ENCODE measurements at regions not wholly inside any gene's neighbourhood (a gene's known extent, or its start where the extent isn't known, plus 50 kb on each side); places are given as distances from the start of the nearest gene placed in this dataset.

GRCh38 chr4:14023036-14023435 lies 395.5 kb upstream of the BOD1L1 start:
- no peak for ATAC-seq (ENCODE audit: low FRiP score)
- DNase-seq (ENCODE audit: low spot score): no peak
- TF ChIP-seq, protein P1, sequence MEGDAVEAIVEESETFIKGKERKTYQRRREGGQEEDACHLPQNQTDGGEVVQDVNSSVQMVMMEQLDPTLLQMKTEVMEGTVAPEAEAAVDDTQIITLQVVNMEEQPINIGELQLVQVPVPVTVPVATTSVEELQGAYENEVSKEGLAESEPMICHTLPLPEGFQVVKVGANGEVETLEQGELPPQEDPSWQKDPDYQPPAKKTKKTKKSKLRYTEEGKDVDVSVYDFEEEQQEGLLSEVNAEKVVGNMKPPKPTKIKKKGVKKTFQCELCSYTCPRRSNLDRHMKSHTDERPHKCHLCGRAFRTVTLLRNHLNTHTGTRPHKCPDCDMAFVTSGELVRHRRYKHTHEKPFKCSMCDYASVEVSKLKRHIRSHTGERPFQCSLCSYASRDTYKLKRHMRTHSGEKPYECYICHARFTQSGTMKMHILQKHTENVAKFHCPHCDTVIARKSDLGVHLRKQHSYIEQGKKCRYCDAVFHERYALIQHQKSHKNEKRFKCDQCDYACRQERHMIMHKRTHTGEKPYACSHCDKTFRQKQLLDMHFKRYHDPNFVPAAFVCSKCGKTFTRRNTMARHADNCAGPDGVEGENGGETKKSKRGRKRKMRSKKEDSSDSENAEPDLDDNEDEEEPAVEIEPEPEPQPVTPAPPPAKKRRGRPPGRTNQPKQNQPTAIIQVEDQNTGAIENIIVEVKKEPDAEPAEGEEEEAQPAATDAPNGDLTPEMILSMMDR (IDR thresholded peaks at IDR 0.05): no peak

GRCh38 chr4:14023896-14024295 lies 396.4 kb upstream of the BOD1L1 start:
- ATAC-seq (ENCODE audit: low FRiP score) (no peak), DNase-seq (ENCODE audit: low spot score) (no peak)
- TF ChIP-seq, protein P1 (IDR thresholded peaks at IDR 0.05): no peak

GRCh38 chr4:14025111-14025510 lies 397.6 kb upstream of the BOD1L1 start:
- TF ChIP-seq, protein P1 (IDR thresholded peaks at IDR 0.05): no peak
- DNase-seq (ENCODE audit: low spot score) (no peak), ATAC-seq (ENCODE audit: low FRiP score) (no peak)

DNA sequence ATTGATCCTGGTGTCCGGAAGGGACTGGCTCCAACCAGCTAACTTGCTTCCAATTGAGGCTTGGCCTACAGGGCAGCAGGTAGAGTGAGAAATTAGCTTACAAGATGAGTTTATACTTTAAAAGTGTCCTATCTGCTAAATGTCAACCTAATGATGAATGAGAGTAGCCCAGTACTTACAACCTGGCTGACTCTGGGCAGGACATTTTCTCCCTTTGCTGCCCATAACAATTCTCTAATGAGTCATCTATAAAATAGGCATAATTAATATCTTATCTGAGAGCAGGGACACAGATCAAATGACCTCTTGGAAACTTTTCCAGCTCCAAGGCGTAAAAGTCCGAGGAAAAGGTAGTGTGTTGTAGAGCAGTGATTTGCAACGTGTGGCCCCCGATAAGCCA lies 398.4 kb upstream of the BOD1L1 start:
- TF ChIP-seq, protein P1 (IDR thresholded peaks at IDR 0.05): no peak
- ATAC-seq (ENCODE audit: low FRiP score) (no peak), DNase-seq (ENCODE audit: low spot score) (no peak)

DNA sequence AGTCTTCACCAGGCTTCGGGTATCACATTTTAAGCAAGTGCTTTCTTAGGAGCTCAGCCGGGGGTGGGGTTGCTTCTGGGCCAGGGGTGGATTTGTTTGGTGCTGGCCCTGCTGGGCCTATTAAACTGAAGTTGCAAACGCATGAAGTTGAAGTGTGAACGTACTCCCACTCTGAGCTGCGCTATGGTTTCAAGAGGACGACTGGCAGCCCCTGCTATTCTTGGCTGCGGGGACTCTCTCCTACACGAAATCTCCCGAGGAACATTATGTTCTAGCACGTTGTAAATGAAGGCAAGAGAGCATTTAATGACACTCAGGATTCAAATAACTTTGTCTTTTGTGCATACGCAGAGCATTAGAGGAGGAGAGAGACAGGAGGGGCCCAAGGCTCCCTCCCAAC lies 401.3 kb upstream of the BOD1L1 start:
- ATAC-seq (ENCODE audit: low FRiP score): no peak
- no peak for DNase-seq (ENCODE audit: low spot score)

DNA sequence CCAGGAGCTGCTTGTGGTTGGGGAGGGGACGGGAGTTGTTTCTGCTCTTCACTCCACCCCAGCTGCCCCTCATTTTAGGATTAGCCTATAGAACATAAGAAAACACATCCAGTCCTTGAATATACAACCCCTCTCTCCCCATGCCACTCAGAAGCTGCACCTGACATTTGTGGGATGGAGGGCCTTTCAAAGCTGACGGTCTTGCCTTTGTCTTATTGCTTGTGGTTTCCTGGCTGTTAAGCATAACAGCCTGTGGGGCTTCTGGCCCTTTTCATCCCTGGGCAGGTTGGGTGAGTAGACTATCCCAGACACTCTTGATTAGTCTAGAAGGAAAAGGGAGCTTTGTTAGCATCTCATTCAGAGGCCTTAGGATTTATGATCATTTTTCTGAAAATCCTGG lies 407.6 kb upstream of the BOD1L1 start:
- TF ChIP-seq, protein P1 (IDR thresholded peaks at IDR 0.05): no peak
- no peak for ATAC-seq (ENCODE audit: low FRiP score)
- DNase-seq (ENCODE audit: low spot score): no peak

More for the DNA sequence above, 401.3 kb upstream of the BOD1L1 start:
- TF ChIP-seq, protein P1 (IDR thresholded peaks at IDR 0.05): no peak

DNA sequence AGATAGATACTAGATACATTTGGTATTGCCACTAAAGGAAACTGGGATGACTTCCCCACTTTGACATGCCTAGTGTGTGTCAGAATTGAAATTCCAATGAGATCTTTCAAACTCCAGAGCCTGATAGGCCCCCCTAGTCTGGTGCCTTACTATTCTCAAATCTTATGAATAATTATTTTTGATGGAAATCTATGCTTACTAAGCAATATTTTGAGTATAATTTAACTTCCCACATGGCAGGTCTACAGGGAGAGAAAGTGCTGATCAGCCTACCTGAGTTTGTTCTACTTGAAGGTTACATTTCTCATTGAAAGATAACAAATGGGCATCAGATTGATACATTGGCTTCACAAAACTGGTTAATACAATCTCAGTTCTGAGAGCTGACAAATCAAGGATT lies 415.7 kb upstream of the BOD1L1 start:
- TF ChIP-seq, protein P1 (IDR thresholded peaks at IDR 0.05): no peak
- DNase-seq (ENCODE audit: low spot score): no peak
- ATAC-seq (ENCODE audit: low FRiP score): no peak
